BE2C (cell line): ENCODE measurements at regions not wholly inside any gene's neighbourhood (a gene's known extent, or its start where the extent isn't known, plus 50 kb on each side); places are given as distances from the start of the nearest gene placed in this dataset.
"Not testable (repeated sequence)": the region's sequence is repeated elsewhere in the genome, so short reads cannot be mapped to it uniquely, and the experiment has no call there.

Source experiments
- DNase-seq: peaks from one replicate; pipeline ENCODE4 v3.0.0-alpha.2; 2020
- H3K27me3 ChIP-seq: fragments of 250-450 bp; sonication (Bioruptor Pico); 2 replicates; pipeline ENCODE4 v1.5.1; 2020; ENCODE audit warnings: mild to moderate bottlenecking
- H3K36me3 ChIP-seq: fragments of 250-450 bp; sonication (Bioruptor Pico); 2 replicates; pipeline ENCODE4 v1.5.1; 2020; ENCODE audit warnings: mild to moderate bottlenecking
- H3K4me1 ChIP-seq: fragments of 250-450 bp; sonication (Bioruptor Pico); 2 replicates; pipeline ENCODE4 v1.5.1; 2020
- H3K4me3 ChIP-seq: 2 replicates; pipeline ENCODE4 v1.5.1; 2011; ENCODE audit warnings: low read depth, low read length
- H3K9me3 ChIP-seq: fragments of 250-450 bp; sonication (Bioruptor Pico); 2 replicates; pipeline ENCODE4 v1.5.1; 2020
- CTCF ChIP-seq: IDR thresholded peaks from 2 replicates; pipeline ENCODE4 v1.5.1; 2012; ENCODE audit warnings: mild to moderate bottlenecking, low read depth, low read length

GRCh38 chr18:56448751-56449150, 189.6 kb downstream of the TXNL1 start:
- TF ChIP-seq CTCF = no peak
- no peak for DNase-seq
- H3K4me3 ChIP-seq = no peak overlapping the region

GRCh38 chr18:56445422-56445821, 193.0 kb downstream of the TXNL1 start:
- no peak for TF ChIP-seq CTCF
- no peaks in the 10 kb centered on the region for H3K27me3 ChIP-seq
- DNase-seq = no peak
- no peak overlapping the region for H3K4me3 ChIP-seq
- no peaks in the 10 kb centered on the region for H3K4me1 ChIP-seq
- no peaks in the 10 kb centered on the region for H3K36me3 ChIP-seq
- no peaks in the 10 kb centered on the region for H3K9me3 ChIP-seq

More at GRCh38 chr18:56448751-56449150, 189.6 kb downstream of the TXNL1 start:
- Histone ChIP-seq H3K27me3 (no peaks in the 10 kb centered on the region), H3K36me3 (no peaks in the 10 kb centered on the region), H3K9me3 (no peaks in the 10 kb centered on the region), H3K4me1 (no peaks in the 10 kb centered on the region)

- no peaks in the 10 kb centered on the region for H3K27me3 ChIP-seq
- no peaks in the 10 kb centered on the region for H3K4me1 ChIP-seq
- TF ChIP-seq CTCF = no peak
Measured at GRCh38 chr18:56444201-56444600, 194.2 kb downstream of the TXNL1 start.

GRCh38 chr18:56443166-56443907, 195.1 kb downstream of the TXNL1 start:
- no peaks in the 10 kb centered on the region for H3K27me3 ChIP-seq
- H3K9me3 ChIP-seq = no peaks in the 10 kb centered on the region
- no peaks in the 10 kb centered on the region for H3K36me3 ChIP-seq
- no peak for TF ChIP-seq CTCF
- H3K4me1 ChIP-seq = no peaks in the 10 kb centered on the region
- DNase-seq = no peak
- no peak overlapping the region for H3K4me3 ChIP-seq

More at GRCh38 chr18:56444201-56444600, 194.2 kb downstream of the TXNL1 start:
- DNase-seq = no peak
- Histone ChIP-seq H3K9me3 (no peaks in the 10 kb centered on the region), H3K36me3 (no peaks in the 10 kb centered on the region), H3K4me3 (no peak overlapping the region)

GRCh38 chr18:56438480-56438879, 199.9 kb downstream of the TXNL1 start:
- H3K9me3 ChIP-seq, H3K4me3 ChIP-seq, DNase-seq, H3K4me1 ChIP-seq, H3K36me3 ChIP-seq, H3K27me3 ChIP-seq: not testable (repeated sequence)

- H3K36me3 ChIP-seq = no peaks in the 10 kb centered on the region
- H3K4me3 ChIP-seq = no peak overlapping the region
- DNase-seq = no peak
- no peaks in the 10 kb centered on the region for H3K27me3 ChIP-seq
- no peak for TF ChIP-seq CTCF
- no peaks in the 10 kb centered on the region for H3K4me1 ChIP-seq
- H3K9me3 ChIP-seq = no peaks in the 10 kb centered on the region
Measured at GRCh38 chr18:56436651-56437050, 201.7 kb downstream of the TXNL1 start.
